GM21529 (cell line): ENCODE measurements at regions not wholly inside any gene's neighbourhood (a gene's known extent, or its start where the extent isn't known, plus 50 kb on each side); places are given as distances from the start of the nearest gene placed in this dataset.

Experiments
- ATAC-seq: cut with Tn5 transposase; IDR thresholded peaks from one replicate; pipeline ENCODE4 v1.9.1; 2021; ENCODE audit not compliant: unreplicated experiment

DNA sequence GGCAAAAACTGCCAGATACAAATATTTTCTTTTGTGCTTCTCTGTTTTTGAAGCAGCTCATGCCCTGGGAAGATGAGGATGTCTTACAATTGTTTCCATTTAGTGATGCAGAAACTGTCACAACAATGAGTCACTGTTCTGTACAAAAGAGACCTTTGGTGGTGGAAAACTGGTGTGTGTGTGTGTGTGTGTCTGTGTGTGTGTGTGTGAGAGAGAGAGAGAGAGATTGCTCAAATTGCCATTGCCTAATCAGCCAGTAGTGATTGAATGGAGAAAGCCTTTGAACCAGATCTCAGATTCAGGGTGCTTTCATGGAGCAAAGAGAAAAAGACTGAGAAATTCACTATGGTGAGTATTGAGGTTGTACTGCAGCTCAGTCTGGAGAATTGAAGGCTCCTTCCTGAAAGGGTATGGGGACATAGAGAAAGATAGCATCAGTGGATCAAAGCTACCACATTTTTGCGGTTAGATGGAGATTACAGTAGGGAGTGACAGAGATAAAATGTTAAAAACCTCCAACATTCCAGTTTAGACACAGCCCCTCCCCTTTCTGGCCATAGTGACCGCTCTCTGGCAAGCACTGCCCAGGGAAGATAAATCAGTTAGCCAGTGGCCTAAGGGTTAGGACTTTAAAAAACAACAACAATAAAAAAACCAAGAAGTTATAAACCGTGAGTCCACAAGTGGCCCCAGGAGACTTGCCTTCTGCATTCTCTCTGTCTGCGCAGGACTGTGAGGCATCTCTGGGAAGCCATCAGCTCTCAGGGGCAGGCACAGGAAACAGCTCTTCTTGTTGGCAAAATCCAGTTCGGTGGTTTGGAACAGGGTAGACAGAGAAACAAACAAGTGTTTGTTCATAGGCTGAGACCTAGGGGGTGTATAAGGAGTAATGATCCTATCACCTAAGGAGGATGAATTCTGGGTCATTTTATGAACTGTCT, 406.5 kb downstream of the DUSP10 start:
- ATAC-seq, result no peak

DNA sequence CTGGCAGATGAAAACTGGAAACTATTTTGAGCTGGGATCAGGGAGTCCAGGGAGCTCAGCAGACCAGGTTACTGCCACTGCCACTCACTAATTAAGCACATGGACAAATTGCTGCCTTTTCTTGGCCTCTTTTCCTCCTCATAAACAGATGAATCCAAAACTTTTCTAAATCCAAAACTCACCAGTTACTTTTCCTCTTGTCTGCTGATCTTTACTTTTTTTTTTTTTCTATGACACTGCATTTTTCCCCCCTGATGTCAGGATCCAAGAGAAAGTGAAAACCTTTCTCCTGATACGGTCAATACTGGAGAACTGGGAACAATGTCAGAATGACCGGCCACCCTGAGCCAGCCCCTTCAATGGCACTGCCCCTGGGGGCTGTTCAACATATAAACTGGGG, 405.8 kb downstream of the DUSP10 start:
- ATAC-seq, result no peak

- ATAC-seq, result no peak
Observed at GRCh38 chr1:221337106-221337505, 404.8 kb downstream of the DUSP10 start.

DNA sequence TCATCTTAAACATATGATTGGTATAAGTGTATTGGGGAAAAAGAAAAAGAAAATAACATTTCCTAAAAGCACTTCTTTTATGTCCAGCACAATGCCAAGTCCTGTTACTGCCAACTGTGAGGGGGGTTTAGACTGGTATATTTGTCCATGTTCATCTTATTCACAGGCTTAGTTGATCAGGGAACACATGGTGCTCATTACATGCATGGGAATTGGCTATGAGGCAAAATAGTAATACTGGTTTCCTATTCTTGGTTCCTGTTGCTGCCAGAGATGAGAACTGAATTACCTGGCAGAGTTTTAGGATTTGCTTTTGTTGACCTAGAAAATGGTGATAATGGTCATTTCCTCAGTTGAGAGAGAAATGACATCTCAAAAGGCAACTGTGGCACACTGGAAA, 398.8 kb downstream of the DUSP10 start:
- ATAC-seq, result no peak

DNA sequence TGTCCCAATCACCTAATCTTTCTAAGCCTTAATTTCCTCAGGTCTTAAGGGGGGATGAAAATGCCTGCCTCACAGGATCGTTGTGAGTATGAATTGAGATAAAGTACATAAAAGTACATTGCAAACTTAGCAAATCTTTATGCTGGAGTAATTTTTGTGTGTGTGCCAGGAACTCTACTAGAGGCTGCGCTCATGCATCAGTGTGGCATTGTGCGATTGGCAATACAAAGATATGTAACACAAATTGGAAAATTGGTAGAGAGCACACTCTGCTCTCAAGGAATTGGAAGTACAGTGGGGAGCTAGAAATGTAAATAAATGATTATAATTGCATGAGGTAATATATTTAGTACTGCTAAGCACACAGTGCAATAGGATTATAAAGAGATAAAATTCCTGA, 398.3 kb downstream of the DUSP10 start:
- ATAC-seq, result no peak

GRCh38 chr1:221344693-221345092, 397.2 kb downstream of the DUSP10 start:
- ATAC-seq, result no peak

GRCh38 chr1:221347706-221348105, 394.2 kb downstream of the DUSP10 start:
- no peak for ATAC-seq

DNA sequence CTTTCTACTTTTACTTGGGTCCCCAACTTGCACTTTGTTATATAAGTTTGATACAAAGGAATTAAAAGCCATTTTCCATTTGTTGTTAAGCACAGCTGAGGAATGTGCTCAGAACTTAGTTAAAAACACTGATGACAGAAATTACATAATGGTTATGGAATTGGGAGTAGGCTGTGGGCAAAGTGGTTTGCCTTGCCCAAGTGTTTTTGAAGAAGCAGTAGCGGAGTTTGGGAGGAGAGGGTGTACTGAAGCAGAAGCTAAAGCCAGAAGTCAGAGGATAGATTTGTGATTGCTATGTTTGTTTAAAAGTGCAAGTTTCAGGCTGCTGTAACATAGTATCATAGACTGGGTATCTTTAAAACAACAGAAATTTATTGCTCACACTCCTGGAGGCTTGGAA, 391.8 kb downstream of the DUSP10 start:
- no peak for ATAC-seq

DNA sequence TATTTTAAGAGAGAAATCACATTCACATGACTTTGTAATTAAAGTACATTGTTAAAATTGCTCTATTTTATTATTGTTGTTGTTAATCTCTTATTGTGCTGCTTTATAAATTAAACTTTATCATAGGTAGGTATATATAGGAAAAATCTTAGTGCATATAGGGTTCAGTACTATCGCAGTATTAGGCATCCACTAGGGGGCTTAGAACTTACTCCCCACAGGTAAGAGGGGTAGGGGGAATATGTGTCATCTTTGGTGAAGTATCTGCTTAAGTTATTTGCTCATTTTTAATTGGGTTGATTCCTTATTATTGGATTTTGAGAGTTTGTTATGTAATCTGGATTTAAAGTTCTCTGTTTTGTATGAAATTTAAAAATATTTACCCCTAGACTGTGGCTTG, 385.2 kb downstream of the DUSP10 start:
- no peak for ATAC-seq

DNA sequence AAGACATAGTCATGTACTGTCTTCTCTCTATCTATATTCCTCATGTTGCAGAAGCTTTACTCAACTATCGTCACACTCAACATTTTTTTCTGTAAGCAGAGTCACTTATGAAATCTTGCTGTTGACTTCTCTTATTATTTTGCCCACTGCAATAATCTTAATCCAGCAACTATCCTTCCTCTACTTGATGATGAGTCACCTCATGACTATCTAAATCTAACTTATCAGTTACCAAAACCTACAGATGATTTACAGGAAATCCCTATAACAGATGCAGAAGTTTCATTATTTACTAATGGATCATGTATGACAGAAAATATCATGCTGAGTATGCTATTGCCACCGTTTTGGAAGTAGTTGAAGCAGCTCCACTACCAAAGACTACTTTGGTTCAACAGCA, 378.9 kb downstream of the DUSP10 start:
- no peak for ATAC-seq

DNA sequence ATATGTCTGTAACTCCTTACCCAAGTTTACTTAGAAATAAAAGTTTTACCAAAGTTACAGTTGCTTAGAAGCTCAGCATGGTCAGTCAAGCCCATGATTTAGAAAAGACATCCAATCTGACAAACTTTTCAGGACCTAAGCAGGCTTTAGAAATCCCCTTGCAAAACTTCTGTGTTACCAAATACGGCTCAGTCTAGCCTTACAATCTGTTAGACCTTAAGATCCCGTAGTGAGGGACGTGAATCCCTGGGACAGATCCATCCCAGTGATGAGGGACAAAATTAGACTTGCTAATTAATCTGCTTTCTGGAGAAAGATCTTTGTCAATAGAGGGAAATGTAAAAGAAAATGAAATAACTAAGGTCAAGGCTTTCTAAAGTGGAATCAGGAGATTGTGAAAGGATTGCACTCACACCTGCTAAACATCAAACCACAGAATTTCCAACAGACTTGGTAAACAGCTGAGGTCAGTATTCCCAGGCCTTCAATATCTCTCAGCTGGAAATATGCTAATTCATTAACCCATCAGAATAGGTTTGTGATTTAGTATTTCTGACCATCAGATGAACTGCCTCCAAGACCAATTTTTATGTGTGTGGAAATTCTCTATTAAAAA, 375.3 kb downstream of the DUSP10 start:
- ATAC-seq, result no peak

DNA sequence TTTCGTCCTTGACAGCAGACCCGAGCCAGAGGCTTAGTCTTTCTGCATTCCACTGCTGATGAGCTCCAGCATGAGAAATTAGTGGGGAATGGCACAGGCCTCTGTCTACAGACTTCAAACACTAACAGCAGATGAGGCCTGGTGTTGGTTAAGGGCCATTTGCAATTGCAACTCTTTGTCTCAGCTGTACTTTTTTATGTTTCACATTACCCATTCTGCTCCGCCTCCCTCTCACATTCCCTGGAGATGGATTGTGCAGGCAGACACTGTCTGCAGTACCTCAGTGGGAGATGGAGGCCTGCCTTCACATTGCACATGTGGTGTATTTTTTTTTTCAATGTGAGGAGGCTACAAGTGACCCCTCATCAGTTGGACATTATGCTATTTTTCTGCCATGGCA, 370.2 kb downstream of the DUSP10 start:
- no peak for ATAC-seq

DNA sequence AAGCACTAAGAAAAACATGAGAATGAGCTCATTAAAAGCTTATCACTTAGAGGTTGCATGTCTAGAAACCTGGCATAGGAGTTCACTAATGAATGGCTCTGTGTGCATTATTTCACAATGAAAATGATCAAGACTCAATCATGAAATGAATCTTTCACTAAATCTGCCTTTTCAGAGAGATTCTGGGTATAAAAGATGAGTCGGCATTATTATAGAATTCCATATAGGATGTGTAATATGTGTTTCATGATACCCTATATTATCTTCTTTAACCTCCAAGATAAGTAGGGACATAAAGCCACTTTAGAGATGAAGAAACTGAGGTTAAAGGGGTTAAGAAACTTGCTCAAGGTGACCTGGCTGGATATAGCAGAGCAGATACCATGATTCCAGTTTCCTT, 368.1 kb downstream of the DUSP10 start:
- ATAC-seq, result no peak

DNA sequence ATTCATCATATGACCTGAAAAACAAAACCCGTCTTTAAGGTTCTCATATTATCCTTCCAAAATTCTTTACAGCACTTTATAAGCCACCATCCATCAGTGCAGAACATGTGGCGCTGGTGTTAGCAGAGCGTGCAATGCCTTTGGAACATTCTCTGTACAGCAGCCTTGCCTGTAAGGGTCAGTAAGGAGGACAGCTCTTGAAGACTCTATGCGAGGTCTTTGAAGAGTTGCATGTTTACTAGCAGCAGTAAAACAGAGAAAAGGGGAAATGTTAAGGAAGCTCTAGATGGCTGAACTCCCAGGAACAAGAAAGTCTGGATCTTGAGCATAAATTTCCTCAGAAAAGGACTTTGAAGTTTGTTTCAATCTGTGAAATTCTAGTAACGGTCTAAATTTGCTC, 365.6 kb downstream of the DUSP10 start:
- no peak for ATAC-seq

DNA sequence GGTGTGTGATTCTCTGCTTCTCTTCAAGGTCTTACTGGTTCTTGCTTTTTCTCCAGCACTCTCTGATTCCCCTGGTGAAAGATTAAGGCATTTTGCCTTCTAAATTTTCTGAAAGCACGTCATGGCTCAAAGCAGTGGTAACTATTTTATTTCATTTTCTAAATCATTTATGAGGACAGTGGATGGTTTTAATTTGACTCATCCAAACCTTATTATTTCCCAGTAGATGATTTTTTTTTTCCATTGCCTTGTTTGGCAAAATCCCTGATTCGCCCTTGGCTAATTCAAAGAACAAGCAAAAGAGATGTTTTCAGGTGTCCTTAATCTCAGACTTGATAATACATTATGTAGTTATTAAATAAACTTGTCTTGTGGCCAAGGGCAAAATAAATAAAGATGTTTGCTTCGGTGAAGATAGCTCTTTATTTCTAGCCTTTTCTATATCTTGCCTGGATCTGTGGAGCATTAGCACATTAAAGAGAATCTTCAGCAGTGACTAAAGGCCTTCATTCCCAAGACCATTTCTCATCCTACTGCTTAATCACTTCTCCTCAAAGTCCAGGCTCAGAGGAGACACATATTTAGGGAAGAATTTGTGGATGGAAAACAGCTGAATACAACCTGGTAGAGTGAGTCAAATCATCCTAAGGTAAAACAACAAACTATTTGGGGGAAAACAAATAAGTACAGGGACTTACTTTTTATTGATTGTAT, 359.8 kb downstream of the DUSP10 start:
- no peak for ATAC-seq

GRCh38 chr1:221392453-221392852, 349.4 kb downstream of the DUSP10 start:
- ATAC-seq, result no peak

- no peak for ATAC-seq
Observed at GRCh38 chr1:221394011-221394544, 347.8 kb downstream of the DUSP10 start.

DNA sequence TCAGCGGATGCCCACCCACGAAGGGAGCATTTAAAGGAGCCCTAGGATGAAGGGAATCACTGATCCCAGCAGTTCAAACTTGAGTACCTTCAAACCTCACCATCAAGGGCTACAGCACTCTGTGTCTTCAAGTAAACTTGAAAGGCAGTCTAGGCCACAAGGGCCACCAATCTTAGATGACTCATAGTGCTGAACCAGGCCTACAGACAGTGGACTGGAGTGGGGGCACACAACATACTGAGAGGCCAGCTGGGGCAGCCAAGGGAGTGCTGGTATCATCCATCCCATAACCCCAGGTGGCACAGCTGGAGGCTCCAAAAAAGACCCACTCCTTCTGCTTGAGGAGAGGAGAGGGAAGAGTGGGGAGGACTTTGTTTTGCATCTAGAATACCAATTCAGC, 345.4 kb downstream of the DUSP10 start:
- no peak for ATAC-seq

DNA sequence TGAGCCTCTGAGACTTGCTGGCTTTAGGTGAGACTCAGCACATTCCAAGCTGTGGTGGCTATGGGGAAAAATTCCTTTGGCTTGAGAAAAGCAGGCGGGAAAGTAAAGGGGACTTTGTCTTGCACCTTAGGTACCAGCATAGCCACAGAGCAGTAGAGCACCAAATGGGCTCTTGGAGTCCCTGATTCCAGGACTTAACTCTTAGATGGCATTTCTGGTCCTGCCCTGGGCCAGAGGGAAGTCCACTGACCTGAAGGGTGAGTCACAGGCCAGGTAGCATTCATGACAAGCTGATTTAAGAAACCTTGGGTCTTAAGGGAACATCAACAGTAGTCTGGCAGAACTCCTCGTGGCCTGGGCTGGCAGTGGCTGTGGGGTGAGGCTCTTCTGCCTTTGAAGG, 344.7 kb downstream of the DUSP10 start:
- ATAC-seq, result no peak

- no peak for ATAC-seq
Observed at GRCh38 chr1:221397606-221398005, 344.3 kb downstream of the DUSP10 start.

DNA sequence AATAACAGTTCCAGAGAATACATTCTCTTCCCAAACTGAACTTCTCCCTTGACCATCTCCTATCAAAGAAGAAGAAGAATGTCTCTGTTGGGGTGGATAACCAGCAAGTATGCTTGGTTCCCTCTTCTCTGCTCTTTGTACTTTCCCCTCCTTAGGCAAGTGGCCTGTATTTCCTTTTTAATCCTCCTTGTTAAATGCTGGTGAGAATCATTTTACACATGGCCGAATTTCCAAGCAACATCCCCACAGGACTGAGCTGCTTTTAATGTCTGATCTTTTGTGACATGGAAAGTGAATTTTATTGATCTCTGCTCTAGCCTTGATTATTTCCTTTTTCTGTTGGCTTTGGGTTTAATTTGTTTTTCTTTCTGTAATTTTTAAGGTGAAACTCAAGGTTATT, 336.7 kb downstream of the DUSP10 start:
- ATAC-seq, result no peak
